HG03565 (cell line): ENCODE measurements at regions not wholly inside any gene's neighbourhood (a gene's known extent, or its start where the extent isn't known, plus 50 kb on each side); places are given as distances from the start of the nearest gene placed in this dataset.
"Not testable (repeated sequence)": the region's sequence is repeated elsewhere in the genome, so short reads cannot be mapped to it uniquely, and the experiment has no call there.

ENCODE experiments used
- ATAC-seq: cut with Tn5 transposase; IDR thresholded peaks from one replicate; pipeline ENCODE4 v1.9.1; 2021; ENCODE audit warnings: mild to moderate bottlenecking, moderate library complexity; ENCODE audit not compliant: unreplicated experiment

- ATAC-seq = no peak
Measured at GRCh38 chr21:38916214-38916964, 110.7 kb downstream of the ETS2 start.

GRCh38 chr21:38915546-38915945 is 109.8 kb downstream of the ETS2 start:
- ATAC-seq = no peak

DNA sequence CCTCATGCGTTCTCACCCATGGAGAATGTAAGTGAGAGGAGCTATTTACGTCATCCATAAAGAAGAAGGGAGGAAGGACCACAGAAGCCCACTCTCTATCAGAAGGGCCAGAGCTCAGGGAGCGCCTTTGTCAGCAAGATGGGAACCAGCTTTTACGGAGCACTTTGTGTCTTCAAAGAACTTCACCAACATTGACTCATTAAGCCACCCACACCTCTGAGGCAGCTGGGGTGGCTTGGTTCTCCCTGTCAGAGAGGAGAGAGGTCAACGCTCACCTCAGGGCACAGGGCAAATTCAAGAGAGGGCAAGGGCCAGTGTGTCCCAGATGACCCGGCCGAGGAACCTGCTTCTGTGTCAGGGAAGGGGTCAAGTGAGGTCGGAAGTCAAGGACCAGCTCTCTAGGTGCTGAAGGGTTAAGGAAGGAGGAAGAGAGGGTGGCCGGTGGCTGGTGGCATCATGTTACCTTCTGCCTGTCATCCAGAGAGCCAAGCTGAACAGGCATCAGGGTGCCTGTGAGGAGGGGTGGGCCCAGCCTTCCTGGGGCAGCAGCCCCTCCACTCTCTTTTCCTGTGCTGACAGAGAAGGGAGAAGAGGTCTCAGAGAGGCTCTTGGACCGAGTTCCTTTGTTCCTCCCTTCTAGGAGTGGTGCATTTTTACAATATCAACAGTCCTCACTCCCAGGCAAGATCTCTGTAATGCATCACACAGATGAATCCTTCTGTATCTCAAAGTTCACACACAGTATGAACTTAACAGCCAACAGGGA is 109.0 kb downstream of the ETS2 start:
- ATAC-seq = no peak

DNA sequence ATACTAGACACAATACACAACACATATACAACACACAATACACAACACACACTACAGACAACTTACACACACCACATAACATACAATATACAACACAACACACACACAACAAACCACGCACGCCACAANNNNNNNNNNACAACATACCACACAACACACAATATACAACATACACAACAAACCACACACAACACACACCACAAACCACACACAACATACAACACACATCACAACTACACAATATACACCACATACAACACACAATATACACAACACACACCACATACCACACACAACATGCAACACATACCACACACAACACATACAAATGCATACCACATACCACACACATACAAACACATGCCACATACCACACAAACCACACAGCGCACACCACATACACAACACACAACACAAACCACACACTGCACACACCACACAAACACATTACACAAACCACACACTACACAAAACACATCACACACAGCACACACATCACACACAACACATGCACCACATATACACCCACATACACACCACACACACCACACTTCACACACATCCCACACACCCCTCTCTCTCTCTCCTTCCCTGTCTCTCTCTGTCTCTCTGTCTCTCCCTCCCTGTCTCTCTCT is 108.3 kb downstream of the ETS2 start:
- ATAC-seq = no peak

- no peak for ATAC-seq
Measured at GRCh38 chr21:38913120-38913892, 107.6 kb downstream of the ETS2 start.

GRCh38 chr21:38912789-38913119 is 107.0 kb downstream of the ETS2 start:
- no peak for ATAC-seq

DNA sequence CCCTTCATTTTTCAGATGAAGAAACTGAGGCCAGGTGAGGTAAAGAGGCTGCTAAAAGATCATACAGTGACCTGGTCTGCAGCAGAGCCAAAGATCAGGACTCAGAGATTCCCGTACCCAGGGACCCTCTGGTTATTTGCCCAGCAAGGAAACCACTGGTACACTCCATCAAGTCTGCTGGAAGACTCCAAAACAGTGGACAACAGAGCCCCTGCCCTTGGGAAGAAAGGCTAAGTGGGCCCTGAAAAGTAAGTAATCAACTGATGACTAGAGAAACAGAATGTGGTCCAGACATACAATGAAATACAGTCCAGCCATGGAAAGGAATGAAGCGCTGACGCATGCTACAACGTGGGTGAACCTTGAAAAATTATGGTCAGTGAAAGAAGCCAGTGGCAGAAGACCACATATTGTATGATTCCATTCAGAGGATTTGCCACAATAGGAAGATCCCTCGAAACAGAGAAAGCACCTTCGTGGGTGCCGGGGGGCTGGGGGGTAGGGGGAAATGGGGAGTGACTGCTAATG is 106.4 kb downstream of the ETS2 start:
- ATAC-seq = no peak

GRCh38 chr21:38911484-38912101 is 105.9 kb downstream of the ETS2 start:
- no peak for ATAC-seq

GRCh38 chr21:38910390-38911067 is 104.8 kb downstream of the ETS2 start:
- ATAC-seq = no peak

GRCh38 chr21:38909929-38910328 is 104.2 kb downstream of the ETS2 start:
- no peak for ATAC-seq

DNA sequence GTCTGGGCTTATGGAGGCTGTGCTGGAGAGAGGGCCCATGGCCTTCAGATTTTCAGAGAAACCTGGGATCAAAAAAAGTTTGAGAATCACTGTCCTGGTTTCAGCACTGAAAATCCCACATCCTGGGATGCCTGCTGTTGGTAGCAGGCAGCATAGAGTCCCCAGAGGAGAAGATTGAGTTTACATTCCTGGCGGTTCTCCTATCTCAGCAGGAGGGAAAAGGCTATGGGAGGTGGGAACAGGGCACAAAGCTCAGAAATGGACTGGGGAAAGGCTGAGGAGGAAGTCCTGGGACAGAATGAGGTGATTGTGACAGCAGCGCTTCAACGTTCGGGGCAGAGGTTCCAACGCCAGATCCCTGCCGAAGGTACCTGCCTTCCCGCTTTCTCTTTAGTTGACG is 103.4 kb downstream of the ETS2 start:
- ATAC-seq = no peak

- ATAC-seq = no peak
Measured at GRCh38 chr21:38908537-38908936, 102.8 kb downstream of the ETS2 start.

DNA sequence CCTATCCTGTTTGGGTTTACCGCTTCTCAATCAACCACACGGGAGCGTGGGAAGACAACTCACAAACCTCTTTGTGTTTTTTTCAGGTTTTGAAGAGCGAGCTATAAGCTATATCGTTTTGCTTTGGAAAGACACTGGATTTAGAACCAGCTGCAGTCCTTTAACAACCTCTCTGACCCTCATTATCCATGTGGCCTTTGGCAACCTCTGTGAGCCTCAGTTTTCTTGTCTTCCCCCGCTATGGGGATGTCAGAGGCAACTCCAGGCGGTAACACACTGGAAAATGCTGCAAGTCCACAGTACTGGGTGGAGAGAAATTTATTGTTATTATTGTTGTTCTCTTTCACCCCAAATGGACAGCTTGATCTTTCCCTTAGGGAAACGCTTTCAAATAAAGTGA is 100.0 kb downstream of the ETS2 start:
- ATAC-seq = no peak

GRCh38 chr21:38905328-38905727 is 99.6 kb downstream of the ETS2 start:
- no peak for ATAC-seq

- ATAC-seq = no peak
Measured at GRCh38 chr21:38903690-38904139, 98.0 kb downstream of the ETS2 start.

- ATAC-seq = no peak
Measured at GRCh38 chr21:38902608-38903445, 97.1 kb downstream of the ETS2 start.

DNA sequence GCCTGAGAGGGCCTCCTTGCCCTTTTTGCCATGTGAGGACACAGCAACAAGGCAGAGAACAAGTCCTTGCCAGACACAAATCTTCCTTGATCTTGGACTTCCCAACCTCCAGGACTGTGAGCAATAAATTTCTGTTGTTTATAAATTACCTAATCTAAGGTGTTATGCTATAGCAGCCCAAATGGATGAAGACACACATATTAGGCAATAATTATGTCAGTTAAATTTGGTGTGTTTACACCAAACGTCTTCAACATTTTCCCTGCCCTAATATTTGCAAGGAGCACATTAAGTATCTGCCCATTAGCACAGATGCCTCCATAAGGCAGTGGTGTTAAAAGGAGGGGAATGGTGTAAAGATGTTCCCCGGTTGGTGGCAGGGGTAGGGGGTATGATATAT is 94.8 kb downstream of the ETS2 start:
- ATAC-seq = no peak

DNA sequence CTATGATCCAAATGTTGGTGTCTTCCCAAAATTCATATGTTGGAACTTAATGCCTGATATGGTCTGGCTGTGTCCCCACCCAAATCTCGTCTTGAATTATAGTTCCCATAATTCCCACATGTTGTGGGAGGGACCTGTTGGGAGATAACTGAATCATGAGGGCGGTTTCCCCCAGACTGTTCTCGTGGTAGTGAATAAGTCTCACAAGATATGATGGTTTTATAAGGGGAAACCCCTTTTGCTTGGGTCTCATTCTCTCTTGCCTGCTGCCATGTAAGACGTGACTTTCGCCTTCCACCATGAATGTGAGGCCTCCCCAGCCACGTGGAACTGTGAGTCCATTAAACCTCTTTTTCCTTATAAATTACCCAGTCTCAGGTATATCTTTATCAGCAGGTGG is 94.3 kb downstream of the ETS2 start:
- ATAC-seq = not testable (repeated sequence)
